ENCODE measurements at regions not wholly inside any gene's neighbourhood (a gene's known extent, or its start where the extent isn't known, plus 50 kb on each side); places are given as distances from the start of the nearest gene placed in this dataset.

DNA sequence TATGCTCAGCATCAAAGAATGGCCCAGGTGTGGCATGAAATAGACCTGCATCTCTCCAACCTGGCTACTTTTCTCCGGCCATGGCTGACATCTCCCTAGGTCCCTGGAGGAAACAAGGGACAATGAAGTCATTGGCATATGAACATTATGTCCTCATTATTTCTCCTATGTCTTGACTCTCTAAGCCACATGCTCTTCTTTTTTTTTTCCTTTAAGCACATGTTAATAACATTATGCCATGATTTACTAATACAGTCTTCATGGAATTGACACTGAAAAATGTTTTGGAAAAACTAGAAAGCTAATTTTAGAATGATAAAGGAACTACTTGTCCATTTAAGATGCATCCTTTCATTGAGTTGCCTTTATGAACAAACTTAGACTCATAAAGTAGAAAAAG, 628.9 kb downstream of the TNS3 start:
- TF ChIP-seq CTCF (IDR thresholded peaks at IDR 0.05; ENCODE audit: low read depth, low read length) = no peak
- no peak for TF ChIP-seq POLR2A (IDR thresholded peaks at IDR 0.05; ENCODE audit: extremely low read depth, insufficient read length)
- TF ChIP-seq MAX (IDR thresholded peaks at IDR 0.05; ENCODE audit: low read depth, low read length) = no peak
